HG03039 (cell line): ENCODE measurements at regions not wholly inside any gene's neighbourhood (a gene's known extent, or its start where the extent isn't known, plus 50 kb on each side); places are given as distances from the start of the nearest gene placed in this dataset.

Experiments
- ATAC-seq: cut with Tn5 transposase; IDR thresholded peaks from one replicate; pipeline ENCODE4 v1.9.1; 2021; ENCODE audit warnings: mild to moderate bottlenecking, moderate library complexity; ENCODE audit not compliant: unreplicated experiment

DNA sequence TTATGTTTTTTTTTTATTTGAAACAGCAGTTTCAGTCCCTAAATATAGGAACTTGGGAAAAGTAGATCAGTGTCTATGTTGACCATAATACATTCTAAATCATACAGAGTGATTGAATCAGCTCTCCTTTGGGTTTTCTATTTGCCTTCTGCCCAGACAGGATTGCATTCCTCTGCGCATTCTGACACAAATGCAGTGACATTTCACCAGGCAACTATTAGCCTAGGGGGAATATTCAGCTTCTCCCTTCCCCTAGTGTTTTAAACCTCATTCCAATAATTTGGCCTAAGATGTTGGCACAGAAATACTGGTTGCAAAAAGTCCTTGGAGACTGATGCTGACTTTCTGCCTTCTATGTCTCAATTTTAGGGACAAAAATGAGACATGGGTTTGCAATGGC lies 172.8 kb downstream of the PTGER3 start:
- no peak for ATAC-seq

DNA sequence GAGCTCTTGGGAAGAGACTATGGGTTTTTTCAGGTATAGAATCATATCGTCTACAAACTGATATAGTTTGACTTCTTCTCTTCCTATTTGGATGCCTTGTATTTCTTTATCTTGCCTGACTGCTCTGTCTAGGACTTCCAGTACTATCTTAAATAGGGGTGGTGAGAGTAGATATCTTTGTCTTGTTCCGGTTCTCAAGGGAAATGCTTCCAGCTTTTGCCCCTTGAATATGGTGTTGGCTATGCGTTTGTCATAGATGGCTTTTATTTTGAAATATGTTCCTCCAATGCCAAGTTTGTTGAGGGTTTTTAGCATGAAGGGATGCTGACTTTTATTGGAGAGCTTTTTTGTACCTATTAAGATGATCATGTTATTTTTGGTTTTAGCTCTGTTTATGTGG lies 170.3 kb downstream of the PTGER3 start:
- no peak for ATAC-seq

DNA sequence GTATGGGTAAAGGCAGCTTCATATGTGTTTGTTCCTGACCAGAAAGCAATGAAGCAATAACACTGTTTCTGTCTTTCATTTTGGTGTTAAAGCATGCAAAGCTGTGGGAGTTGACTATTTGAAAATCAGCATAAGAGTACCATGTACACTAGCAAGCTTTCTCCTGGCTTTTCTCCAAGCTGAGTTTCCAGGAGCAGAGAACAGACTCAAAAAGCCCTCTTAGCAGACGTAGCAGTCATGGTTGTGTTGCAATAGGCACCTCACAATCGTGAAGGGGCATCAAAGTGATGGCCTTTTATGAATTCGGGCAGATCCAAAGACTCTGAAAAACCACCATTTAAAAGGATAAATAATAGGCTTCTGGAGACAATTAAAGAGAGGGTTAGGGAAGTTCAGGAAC lies 159.7 kb downstream of the PTGER3 start:
- ATAC-seq = no peak

DNA sequence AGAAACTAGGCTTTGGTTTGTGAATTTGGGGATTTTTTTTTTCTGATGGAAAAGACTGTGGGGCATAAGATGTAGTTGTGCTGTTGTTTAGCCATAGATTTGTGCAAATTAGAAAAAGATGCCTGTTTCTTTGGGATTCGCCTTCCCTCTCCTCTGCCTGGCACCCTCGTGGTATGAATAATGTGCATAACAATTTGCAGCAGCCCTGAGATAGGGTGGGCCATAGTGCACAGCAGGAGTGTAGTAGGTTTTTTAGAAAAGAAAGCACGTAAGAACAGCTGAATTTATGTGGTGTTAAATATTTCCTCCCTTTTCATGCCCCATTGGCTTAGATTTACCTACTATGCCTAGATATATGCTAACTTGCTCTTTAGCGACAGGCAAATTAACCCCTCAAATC lies 158.9 kb downstream of the PTGER3 start:
- ATAC-seq = no peak

DNA sequence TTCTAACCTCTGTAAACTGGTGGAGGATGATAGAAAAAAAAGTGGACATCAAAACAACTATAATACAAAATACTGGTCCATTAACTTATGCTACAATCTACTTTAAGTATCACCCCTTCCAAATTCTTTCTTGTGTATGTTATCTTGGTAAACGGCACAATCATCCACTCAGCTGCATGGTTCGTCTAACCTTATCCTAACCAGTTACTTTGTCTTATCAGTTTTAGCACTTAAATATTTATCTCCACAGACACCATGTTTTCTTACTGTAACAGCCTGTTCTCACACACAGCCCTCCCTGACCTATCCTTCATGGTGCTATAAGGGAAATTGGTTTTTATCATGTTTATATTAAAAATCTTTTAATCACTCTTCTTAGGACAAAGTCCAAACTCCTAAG lies 157.2 kb downstream of the PTGER3 start:
- ATAC-seq = no peak

GRCh38 chr1:70891051-70891843 lies 156.4 kb downstream of the PTGER3 start:
- no peak for ATAC-seq

DNA sequence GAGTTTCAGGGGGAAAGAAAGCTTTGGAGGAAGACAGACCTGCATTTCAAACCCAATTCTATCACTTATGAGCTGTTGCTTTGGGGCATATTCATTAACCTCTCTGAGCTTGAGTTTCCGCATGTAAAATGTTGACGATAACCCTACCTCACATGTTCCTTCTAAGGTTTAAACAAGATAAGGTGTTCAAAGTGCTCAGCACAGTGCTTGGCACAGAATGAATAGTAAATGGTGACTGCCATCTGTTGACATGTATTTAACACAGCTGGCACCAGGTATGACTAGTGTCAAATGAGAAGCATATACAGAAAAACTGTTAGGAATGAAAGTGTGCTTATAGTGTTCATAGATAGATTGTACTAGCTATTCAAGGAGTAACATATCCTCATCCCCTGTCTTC lies 155.5 kb downstream of the PTGER3 start:
- ATAC-seq = no peak

DNA sequence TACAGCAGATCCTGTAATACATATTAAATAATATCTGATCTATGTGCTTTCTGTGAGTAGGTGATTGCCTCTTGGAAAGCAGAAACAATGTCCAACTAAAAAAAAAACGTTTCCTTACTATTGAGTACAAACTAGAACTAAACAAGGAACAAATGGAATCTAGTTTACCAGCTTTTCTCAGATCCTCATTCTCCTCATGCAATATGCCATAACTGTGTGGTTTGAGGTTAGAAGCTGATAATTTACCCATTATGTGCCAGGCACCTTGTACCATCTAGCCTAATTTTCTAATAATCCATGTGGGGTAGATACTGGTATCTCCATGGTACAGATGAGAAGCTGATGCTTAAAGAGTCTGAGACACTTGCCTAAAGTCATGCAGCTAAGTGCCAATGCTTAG lies 154.7 kb downstream of the PTGER3 start:
- ATAC-seq = no peak

DNA sequence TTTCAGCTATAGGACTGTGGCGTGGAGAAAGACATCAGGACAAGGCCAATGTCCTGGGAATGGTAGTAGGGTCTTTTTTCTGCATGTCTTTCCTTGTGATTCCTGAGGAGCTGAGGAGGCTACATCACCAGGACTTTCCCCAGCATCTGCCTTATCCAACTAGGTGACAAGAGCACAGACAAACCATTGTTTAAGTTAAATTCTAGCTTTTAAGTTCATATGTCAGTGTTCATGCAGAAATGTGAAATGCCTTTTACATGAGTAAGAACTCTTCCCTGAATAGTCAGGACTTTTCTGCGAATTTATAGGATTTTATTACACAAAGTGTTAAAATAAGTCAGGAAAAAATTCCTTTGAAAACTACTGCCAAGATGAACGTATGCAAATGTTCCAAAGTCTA lies 154.2 kb downstream of the PTGER3 start:
- ATAC-seq = no peak

DNA sequence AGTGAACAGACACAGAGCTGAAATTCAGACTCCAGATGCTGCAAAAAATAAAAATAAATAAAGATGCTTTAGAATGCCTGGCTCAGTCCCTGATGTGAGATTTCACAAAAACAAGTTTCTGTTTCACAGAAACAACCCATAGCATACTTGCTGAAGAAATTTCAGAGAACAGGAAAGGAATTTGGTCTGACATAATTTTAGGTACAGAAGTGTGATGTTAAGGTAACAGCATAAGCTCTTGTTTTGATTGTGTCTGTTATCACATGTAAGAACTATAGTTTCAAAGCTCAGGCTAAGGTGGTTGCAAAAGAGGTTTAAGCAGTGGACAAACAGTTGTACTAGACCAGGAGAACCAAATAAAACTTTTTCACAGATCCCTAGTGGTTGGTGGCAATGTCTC lies 152.1 kb downstream of the PTGER3 start:
- no peak for ATAC-seq

DNA sequence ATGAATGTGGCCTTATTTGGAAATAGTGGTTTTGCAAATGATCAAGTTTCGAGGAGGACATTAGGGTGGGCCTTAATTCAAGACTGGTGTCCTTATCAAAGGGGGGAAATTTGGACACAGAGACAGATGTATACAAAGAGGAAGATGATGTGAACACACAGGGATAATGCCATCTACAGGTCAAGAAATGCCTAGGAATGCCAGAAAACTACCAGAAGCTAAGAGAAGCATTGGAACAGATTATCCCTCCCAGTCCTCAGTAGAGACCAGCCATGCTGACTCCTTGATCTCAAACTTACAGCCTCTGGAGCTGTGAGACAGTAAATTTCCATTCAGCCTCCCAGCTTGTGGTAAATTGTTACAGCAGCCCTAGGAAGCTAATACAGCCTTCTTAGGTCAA lies 151.4 kb downstream of the PTGER3 start:
- ATAC-seq = no peak

- ATAC-seq = no peak
Measured at GRCh38 chr1:70897273-70897672, 150.3 kb downstream of the PTGER3 start.

DNA sequence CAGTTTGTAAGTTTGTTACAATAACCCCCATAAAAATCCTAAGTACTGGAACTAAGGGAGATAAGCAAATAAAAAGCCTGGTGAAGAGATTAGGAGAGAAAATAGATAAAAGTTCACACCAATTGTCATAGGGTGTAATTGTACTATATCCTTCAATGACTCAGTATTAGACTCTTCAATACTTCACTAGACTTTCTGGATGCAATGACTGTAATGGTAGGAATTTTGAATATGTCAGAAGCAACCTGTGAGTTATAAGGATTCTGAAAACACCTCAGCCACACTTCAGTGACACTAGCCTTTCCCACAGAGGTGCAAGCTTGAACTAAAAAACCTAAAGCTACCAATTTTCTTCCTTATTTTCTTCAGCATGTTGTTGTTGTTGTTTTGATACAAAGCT lies 147.9 kb downstream of the PTGER3 start:
- no peak for ATAC-seq

DNA sequence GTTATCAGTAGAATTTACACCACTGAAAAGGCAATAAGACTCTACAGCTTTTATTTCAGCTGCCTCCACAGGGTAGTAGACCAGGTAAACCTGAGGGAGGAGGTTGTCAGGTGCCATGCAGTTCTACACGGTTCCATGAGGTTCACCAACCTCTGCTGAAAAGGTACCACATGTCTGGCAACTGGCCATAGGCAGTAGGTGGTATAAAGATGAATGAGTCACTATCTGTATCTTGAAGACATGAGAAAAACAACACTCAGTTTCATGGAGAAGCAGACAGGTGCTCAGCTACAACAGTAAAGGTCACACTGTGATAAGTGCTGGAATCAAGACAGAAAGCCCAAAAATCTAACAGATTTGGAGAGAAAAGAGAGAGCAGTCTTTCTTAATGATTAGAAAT lies 145.4 kb downstream of the PTGER3 start:
- ATAC-seq = no peak

DNA sequence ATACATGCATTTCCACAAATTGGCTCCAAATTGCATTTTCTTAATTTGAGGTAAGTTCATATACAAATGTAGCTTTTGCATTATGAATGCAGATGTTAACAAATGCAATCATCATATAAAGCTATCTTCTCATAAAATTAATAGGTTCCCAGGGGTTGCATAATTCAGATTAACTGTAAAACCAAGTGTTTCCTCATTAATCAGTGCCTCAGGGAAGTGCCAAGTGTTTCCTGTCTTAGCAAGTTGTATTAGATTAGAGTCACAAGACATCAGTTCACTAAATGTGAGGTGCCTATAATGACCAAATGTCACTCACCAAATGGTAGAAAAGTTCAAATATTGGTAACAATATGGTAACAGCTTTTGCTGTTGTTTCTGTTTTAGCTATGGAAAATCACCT lies 140.8 kb downstream of the PTGER3 start:
- no peak for ATAC-seq

DNA sequence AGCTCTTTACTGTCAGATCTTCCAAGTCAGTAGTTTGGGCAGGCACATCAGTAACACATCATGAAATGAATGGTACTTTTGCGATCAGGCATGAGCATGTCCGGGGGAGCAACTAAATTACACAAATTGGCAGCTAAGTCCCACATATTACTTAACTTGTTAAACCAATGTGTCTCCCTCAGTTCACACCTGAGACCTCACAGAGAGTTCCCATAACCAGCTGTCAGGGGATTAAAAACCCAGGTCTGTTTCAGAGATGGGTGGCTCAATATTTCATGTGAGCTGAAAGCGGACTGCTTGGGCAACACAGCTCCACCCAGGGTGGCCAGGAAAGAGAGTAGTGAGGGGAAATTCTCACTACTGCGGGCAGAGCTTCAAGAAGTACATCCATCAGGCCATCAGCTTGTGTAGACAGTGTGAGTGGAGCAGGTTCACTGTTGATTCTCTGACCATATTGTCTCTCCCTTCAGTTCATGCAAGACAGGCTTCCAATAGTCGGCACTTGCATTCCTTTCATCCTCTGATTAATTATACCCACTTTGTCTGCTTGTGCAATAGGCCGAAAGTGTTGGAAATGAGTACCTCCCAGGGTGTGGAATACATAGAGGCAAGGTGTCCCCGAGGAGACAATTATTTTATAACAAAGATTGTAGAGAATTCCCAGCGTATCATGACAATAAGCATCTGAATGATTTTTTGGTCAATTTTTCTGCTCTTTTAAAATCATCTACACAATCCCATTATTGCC lies 139.9 kb downstream of the PTGER3 start:
- ATAC-seq = no peak

GRCh38 chr1:70909262-70909822 lies 138.3 kb downstream of the PTGER3 start:
- ATAC-seq = no peak

GRCh38 chr1:70910013-70910412 lies 137.6 kb downstream of the PTGER3 start:
- no peak for ATAC-seq

DNA sequence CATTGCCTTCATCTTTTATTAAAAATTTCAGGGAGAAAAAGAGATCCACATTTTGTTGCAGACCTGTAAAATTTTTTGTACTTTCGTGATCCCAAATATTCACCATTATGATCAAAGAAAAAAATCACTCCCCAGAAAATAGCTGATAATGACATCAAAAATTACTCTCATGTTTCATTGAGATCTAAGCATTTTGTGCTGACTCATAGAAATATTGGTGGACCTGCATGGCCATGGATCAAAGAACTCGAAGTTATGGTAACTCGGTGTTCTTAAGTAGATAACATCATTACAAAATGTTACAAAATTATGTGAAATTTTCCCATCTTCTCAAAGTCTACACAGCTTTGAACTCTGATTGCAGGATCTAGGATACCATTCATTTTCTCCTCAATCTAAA lies 135.8 kb downstream of the PTGER3 start:
- ATAC-seq = no peak

GRCh38 chr1:70914224-70914623 lies 133.4 kb downstream of the PTGER3 start:
- ATAC-seq = no peak

GRCh38 chr1:70915258-70916033 lies 132.2 kb downstream of the PTGER3 start:
- no peak for ATAC-seq
